Peyer's patch (tissue), 4 donors: ENCODE measurements at regions not wholly inside any gene's neighbourhood (a gene's known extent, or its start where the extent isn't known, plus 50 kb on each side); places are given as distances from the start of the nearest gene placed in this dataset.

ENCODE experiments used
- DNase-seq, 3 donors: peaks; one replicate each; pipeline ENCODE4 v3.0.0-alpha.2; 2017 to 2019
- H3K27ac ChIP-seq, 4 donors: fragments of 200-600 bp; sonication (generic); one replicate each; pipeline ENCODE4 v1.5.1; 2016 to 2019
- H3K27me3 ChIP-seq, 2 donors: fragments of 200-600 bp; sonication (generic); one replicate each; pipeline ENCODE4 v1.5.1; 2019
- H3K36me3 ChIP-seq, 3 donors: fragments of 200-600 bp; sonication (generic); one replicate each; pipeline ENCODE4 v1.5.1; 2016 to 2019
- H3K4me1 ChIP-seq, 4 donors: fragments of 200-600 bp; sonication (generic); one replicate each; pipeline ENCODE4 v1.5.1; 2016 to 2019
- H3K4me3 ChIP-seq, 4 donors: fragments of 200-600 bp; sonication (generic); 1 replicate in 3 of 4; 2 replicates in 1 of 4; pipeline ENCODE4 v1.5.1; 2016 to 2019; ENCODE audit warnings: mild to moderate bottlenecking in 1 of 4
- H3K9me3 ChIP-seq, 4 donors: fragments of 200-600 bp; sonication (generic); one replicate each; pipeline ENCODE4 v1.5.1; 2016 to 2019; ENCODE audit warnings: mild to moderate bottlenecking in 1 of 4
- CTCF ChIP-seq, 6 experiments: fragments of 450-650 bp in 4 of 6; fragments of 200-600 bp in 2 of 6; sonication (generic) in 1 of 6; IDR thresholded peaks; one replicate each; pipeline ENCODE4 v1.5.1; 2017 to 2019; ENCODE audit warnings: antibody characterized with exemption in 6 of 6, mild to moderate bottlenecking in 3 of 6, moderate library complexity in 1 of 6
- POLR2A ChIP-seq, 2 donors: fragments of 450-650 bp; IDR thresholded peaks; one replicate each; pipeline ENCODE4 v1.5.1; 2017; ENCODE audit warnings: antibody characterized with exemption in 2 of 2, mild to moderate bottlenecking in 2 of 2, moderate library complexity in 2 of 2

GRCh38 chr15:35994876-35995275 is 448.9 kb upstream of the DPH6 start:
- H3K9me3 ChIP-seq: no peaks in the 10 kb centered on the region
- no peak for DNase-seq

GRCh38 chr15:35998663-35999602 is 453.0 kb upstream of the DPH6 start:
- Histone ChIP-seq H3K36me3 (no peaks in the 10 kb centered on the region), H3K9me3 (no peaks in the 10 kb centered on the region), H3K4me3 (no peak overlapping the region), H3K4me1 (no peaks in the 10 kb centered on the region), H3K27ac (no peak overlapping the region), H3K27me3 (no peaks in the 10 kb centered on the region)
- TF ChIP-seq POLR2A (IDR thresholded peaks at IDR 0.05) (no peak), CTCF (IDR thresholded peaks at IDR 0.05) (no peak)
- no peak for DNase-seq

More at GRCh38 chr15:35994876-35995275, 448.9 kb upstream of the DPH6 start:
- H3K27me3 ChIP-seq: no peaks in the 10 kb centered on the region
- no peak overlapping the region for H3K4me3 ChIP-seq
- no peak overlapping the region for H3K27ac ChIP-seq
- no peaks in the 10 kb centered on the region for H3K4me1 ChIP-seq
- no peaks in the 10 kb centered on the region for H3K36me3 ChIP-seq
- TF ChIP-seq CTCF (IDR thresholded peaks at IDR 0.05) (no peak), POLR2A (IDR thresholded peaks at IDR 0.05) (no peak)

GRCh38 chr15:36004891-36005490 is 459.0 kb upstream of the DPH6 start:
- TF ChIP-seq CTCF (IDR thresholded peaks at IDR 0.05) (no peak), POLR2A (IDR thresholded peaks at IDR 0.05) (no peak)

GRCh38 chr15:36005542-36005941 is 459.6 kb upstream of the DPH6 start:
- Histone ChIP-seq H3K4me3 (no peak overlapping the region), H3K9me3 (no peaks in the 10 kb centered on the region), H3K27me3 (no peaks in the 10 kb centered on the region), H3K36me3 (no peaks in the 10 kb centered on the region), H3K4me1 (no peaks in the 10 kb centered on the region), H3K27ac (no peak overlapping the region)
- DNase-seq: no peak
- no peak for TF ChIP-seq CTCF (IDR thresholded peaks at IDR 0.05)
- no peak for TF ChIP-seq POLR2A (IDR thresholded peaks at IDR 0.05)

More at GRCh38 chr15:36004891-36005490, 459.0 kb upstream of the DPH6 start:
- Histone ChIP-seq H3K36me3 (no peaks in the 10 kb centered on the region), H3K4me1 (no peaks in the 10 kb centered on the region), H3K9me3 (no peaks in the 10 kb centered on the region), H3K27ac (no peak overlapping the region), H3K27me3 (no peaks in the 10 kb centered on the region), H3K4me3 (no peak overlapping the region)
- DNase-seq: no peak

- Histone ChIP-seq H3K36me3 (no peaks in the 10 kb centered on the region), H3K9me3 (no peaks in the 10 kb centered on the region), H3K4me3 (no peak overlapping the region), H3K27me3 (no peaks in the 10 kb centered on the region), H3K4me1 (no peaks in the 10 kb centered on the region), H3K27ac (no peak overlapping the region)
- TF ChIP-seq CTCF (IDR thresholded peaks at IDR 0.05) (no peak), POLR2A (IDR thresholded peaks at IDR 0.05) (no peak)
- no peak for DNase-seq
Measured at GRCh38 chr15:36007699-36008098, 461.7 kb upstream of the DPH6 start.
